Suprapubic skin (tissue), 4 donors: ENCODE measurements at regions not wholly inside any gene's neighbourhood (a gene's known extent, or its start where the extent isn't known, plus 50 kb on each side); places are given as distances from the start of the nearest gene placed in this dataset.

Experiments used
- DNase-seq, 2 donors: peaks; one replicate each; pipeline ENCODE4 v3.0.0-alpha.2; 2019; ENCODE audit warnings: low spot score in 2 of 2
- H3K27ac ChIP-seq: fragments of 200-600 bp; sonication (generic); one replicate; pipeline ENCODE4 v1.5.1; 2019
- H3K27me3 ChIP-seq: fragments of 200-600 bp; sonication (generic); one replicate; pipeline ENCODE4 v1.5.1; 2019
- H3K36me3 ChIP-seq: fragments of 200-600 bp; sonication (generic); one replicate; pipeline ENCODE4 v1.5.1; 2019
- H3K4me1 ChIP-seq: fragments of 200-600 bp; sonication (generic); one replicate; pipeline ENCODE4 v1.5.1; 2019
- H3K4me3 ChIP-seq: fragments of 200-600 bp; sonication (generic); one replicate; pipeline ENCODE4 v1.5.1; 2019; ENCODE audit warnings: mild to moderate bottlenecking
- H3K9me3 ChIP-seq: fragments of 200-600 bp; sonication (generic); one replicate; pipeline ENCODE4 v1.5.1; 2019
- CTCF ChIP-seq, 2 donors: fragments of 200-600 bp in 1 of 2; fragments of 450-650 bp in 1 of 2; sonication (generic) in 1 of 2; IDR thresholded peaks; one replicate each; pipeline ENCODE4 v1.5.1; 2016 to 2019; ENCODE audit warnings: antibody characterized with exemption in 2 of 2, mild to moderate bottlenecking in 1 of 2, moderate library complexity in 1 of 2
- EP300 ChIP-seq: sonication (generic); formaldehyde crosslinking; IDR thresholded peaks from one replicate; pipeline ENCODE4 v1.6.1; 2017; ENCODE audit warnings: antibody characterized with exemption
- POLR2A ChIP-seq, 2 donors: fragments of 450-650 bp; IDR thresholded peaks; one replicate each; pipeline ENCODE4 v1.6.1; 2017; ENCODE audit warnings: antibody characterized with exemption in 2 of 2, mild to moderate bottlenecking in 2 of 2, moderate library complexity in 2 of 2
- POLR2AphosphoS5 ChIP-seq, 3 donors: sonication (generic); formaldehyde crosslinking; IDR thresholded peaks; one replicate each; pipeline ENCODE4 v1.6.1; 2017; ENCODE audit warnings: antibody characterized with exemption in 3 of 3
- WGBS: methylation state at CpG from one replicate; pipeline ENCODE4 v1.1.5; 2018; 5-methylcytosine and 5-hydroxymethylcytosine counted together

GRCh38 chr6:14487625-14488024, 370.1 kb downstream of the CD83 start:
- H3K27ac ChIP-seq, result no peak overlapping the region
- no peak overlapping the region for H3K4me3 ChIP-seq
- H3K4me1 ChIP-seq, result no peaks in the 10 kb centered on the region
- DNase-seq, result no peak
- TF ChIP-seq CTCF (IDR thresholded peaks at IDR 0.05) (no peak), POLR2AphosphoS5 (IDR thresholded peaks at IDR 0.05) (no peak), POLR2A (IDR thresholded peaks at IDR 0.05) (no peak), EP300 (no peak)
- WGBS, result no CpG with 5 or more reads among the region's 3 CpGs
- H3K27me3 ChIP-seq, result no peaks in the 10 kb centered on the region
- H3K36me3 ChIP-seq, result no peaks in the 10 kb centered on the region
- no peaks in the 10 kb centered on the region for H3K9me3 ChIP-seq

- WGBS, result 94% methylated on average over 1 of the region's 2 CpGs
- H3K9me3 ChIP-seq, result no peaks in the 10 kb centered on the region
- TF ChIP-seq CTCF (IDR thresholded peaks at IDR 0.05), result no peak
- no peak for TF ChIP-seq EP300
- no peak for TF ChIP-seq POLR2A (IDR thresholded peaks at IDR 0.05)
- TF ChIP-seq POLR2AphosphoS5 (IDR thresholded peaks at IDR 0.05), result no peak
Measured at GRCh38 chr6:14488180-14488579, 370.6 kb downstream of the CD83 start.

DNA sequence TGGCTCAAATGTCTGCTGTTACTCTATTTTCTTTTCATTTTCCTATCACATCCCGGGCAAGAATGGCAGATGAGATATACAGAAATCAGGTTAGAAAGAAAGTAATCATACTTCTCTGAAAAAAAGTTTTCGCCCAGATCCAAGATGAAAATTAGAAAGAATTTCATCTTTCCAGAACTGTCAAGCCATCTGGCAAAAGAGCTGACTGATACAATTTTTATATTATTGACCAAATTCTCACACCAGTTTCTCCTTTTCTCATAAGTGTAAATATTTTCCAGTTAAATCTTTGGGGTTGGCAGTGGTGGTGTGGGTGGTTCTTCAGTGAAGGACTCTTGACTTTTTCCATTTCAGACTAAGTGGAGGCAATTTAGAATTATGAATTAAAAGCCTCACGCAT, 371.9 kb downstream of the CD83 start:
- WGBS, result 88% methylated on average over 3 of the region's 3 CpGs

More at GRCh38 chr6:14488180-14488579, 370.6 kb downstream of the CD83 start:
- Histone ChIP-seq H3K27ac (no peak overlapping the region), H3K27me3 (no peaks in the 10 kb centered on the region), H3K4me1 (no peaks in the 10 kb centered on the region), H3K36me3 (no peaks in the 10 kb centered on the region), H3K4me3 (no peak overlapping the region)
- DNase-seq, result no peak

DNA sequence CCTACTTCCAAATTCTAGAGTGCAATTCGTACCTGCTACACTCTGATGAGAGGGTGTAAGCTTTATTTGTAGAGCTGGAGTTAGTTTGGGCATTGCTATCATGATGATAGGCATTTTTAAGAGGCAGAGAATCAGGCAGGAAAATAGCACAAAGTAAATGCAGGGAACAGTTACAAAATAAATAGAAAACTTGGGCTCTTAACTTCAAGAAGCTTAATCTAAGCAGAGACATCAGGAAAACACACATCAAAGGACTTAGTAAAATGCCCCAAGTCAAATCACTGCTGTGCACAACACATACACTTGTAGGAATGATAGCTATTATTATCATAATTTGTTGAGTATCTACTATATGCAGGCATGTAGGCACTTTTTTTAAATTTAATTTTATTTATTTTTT, 381.2 kb downstream of the CD83 start:
- TF ChIP-seq POLR2A (IDR thresholded peaks at IDR 0.05) (no peak), CTCF (IDR thresholded peaks at IDR 0.05) (no peak), EP300 (no peak), POLR2AphosphoS5 (IDR thresholded peaks at IDR 0.05) (no peak)
- 91% methylated on average over 1 of the region's 1 CpG for WGBS
- H3K36me3 ChIP-seq, result no peaks in the 10 kb centered on the region
- no peaks in the 10 kb centered on the region for H3K4me1 ChIP-seq
- no peak for DNase-seq
- H3K27ac ChIP-seq, result no peak overlapping the region
- H3K9me3 ChIP-seq, result no peaks in the 10 kb centered on the region
- no peak overlapping the region for H3K4me3 ChIP-seq
- no peaks in the 10 kb centered on the region for H3K27me3 ChIP-seq

More for the DNA sequence above, 371.9 kb downstream of the CD83 start:
- H3K4me1 ChIP-seq, result no peaks in the 10 kb centered on the region
- H3K9me3 ChIP-seq, result no peaks in the 10 kb centered on the region
- DNase-seq, result no peak
- no peak overlapping the region for H3K27ac ChIP-seq
- H3K36me3 ChIP-seq, result no peaks in the 10 kb centered on the region
- no peak overlapping the region for H3K4me3 ChIP-seq
- no peaks in the 10 kb centered on the region for H3K27me3 ChIP-seq
- TF ChIP-seq POLR2AphosphoS5 (IDR thresholded peaks at IDR 0.05) (no peak), POLR2A (IDR thresholded peaks at IDR 0.05) (no peak), CTCF (IDR thresholded peaks at IDR 0.05) (no peak), EP300 (no peak)

DNA sequence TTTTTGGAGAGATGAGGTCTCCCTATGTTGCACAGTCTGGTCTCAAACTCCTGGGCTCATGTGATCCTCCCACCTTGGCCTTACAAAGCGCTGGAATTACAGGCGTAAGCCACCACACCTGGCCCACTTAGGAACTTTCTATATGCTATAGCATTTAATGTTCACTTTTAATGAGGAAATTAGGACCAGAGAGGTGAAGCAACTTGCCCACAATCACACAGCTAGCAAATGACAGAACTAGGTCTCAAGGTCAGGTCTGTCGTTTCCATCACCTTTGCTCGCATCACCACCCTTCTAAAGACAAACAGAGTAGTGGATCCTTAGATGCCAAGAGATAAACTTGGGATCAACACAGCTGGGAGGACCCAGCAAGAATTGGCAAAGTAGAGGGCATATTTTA, 381.7 kb downstream of the CD83 start:
- WGBS, result 94% methylated on average over 4 of the region's 4 CpGs
- TF ChIP-seq POLR2A (IDR thresholded peaks at IDR 0.05), result no peak
- TF ChIP-seq CTCF (IDR thresholded peaks at IDR 0.05), result no peak
- no peak for TF ChIP-seq POLR2AphosphoS5 (IDR thresholded peaks at IDR 0.05)
- no peak overlapping the region for H3K27ac ChIP-seq

More for the DNA sequence above, 381.7 kb downstream of the CD83 start:
- H3K9me3 ChIP-seq, result no peaks in the 10 kb centered on the region
- no peaks in the 10 kb centered on the region for H3K36me3 ChIP-seq
- no peaks in the 10 kb centered on the region for H3K27me3 ChIP-seq
- no peak for DNase-seq
- H3K4me1 ChIP-seq, result no peaks in the 10 kb centered on the region
- no peak overlapping the region for H3K4me3 ChIP-seq
